ENCODE measurements at regions not wholly inside any gene's neighbourhood (a gene's known extent, or its start where the extent isn't known, plus 50 kb on each side); places are given as distances from the start of the nearest gene placed in this dataset.

DNA sequence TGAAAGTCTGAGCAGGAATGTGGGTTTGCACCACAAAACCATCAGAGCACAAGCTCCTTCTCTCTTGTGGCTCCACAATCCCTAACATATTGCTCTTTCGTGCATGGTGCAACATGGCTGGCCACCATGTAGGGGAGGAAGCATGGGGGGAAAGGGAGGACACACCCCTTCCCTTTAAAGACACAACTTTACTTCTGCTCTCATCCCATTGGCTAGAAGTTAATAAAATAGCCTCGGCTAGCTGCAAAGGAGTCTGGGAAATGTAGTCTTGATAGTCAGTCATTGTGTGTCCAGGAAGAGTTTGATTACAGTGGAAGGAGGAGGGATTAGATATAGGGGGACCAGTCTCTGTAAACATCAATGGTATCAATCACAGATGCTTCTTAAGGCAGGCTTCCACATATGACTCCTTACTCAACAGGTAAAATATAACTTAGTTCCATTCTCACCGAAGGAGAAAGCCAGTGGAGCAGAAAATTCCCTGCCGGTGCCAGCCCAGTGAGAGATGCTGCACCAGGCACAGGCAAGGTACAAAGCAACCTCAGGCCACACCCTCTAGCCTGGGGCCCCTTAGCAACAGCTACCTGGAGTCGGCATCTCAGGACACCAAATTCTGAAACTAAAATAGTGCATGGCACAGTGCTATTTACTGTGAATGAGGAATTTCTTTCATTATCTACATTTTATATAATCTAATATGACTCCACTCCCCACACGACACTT, 124.7 kb upstream of the CTBP2 start:
- TF ChIP-seq, protein P1, sequence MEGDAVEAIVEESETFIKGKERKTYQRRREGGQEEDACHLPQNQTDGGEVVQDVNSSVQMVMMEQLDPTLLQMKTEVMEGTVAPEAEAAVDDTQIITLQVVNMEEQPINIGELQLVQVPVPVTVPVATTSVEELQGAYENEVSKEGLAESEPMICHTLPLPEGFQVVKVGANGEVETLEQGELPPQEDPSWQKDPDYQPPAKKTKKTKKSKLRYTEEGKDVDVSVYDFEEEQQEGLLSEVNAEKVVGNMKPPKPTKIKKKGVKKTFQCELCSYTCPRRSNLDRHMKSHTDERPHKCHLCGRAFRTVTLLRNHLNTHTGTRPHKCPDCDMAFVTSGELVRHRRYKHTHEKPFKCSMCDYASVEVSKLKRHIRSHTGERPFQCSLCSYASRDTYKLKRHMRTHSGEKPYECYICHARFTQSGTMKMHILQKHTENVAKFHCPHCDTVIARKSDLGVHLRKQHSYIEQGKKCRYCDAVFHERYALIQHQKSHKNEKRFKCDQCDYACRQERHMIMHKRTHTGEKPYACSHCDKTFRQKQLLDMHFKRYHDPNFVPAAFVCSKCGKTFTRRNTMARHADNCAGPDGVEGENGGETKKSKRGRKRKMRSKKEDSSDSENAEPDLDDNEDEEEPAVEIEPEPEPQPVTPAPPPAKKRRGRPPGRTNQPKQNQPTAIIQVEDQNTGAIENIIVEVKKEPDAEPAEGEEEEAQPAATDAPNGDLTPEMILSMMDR (IDR thresholded peaks at IDR 0.05), result no peak
- TF ChIP-seq POLR2A (IDR thresholded peaks at IDR 0.05), result no peak
- no peak for TF ChIP-seq EP300 (IDR thresholded peaks at IDR 0.05)
